ENCODE measurements at regions not wholly inside any gene's neighbourhood (a gene's known extent, or its start where the extent isn't known, plus 50 kb on each side); places are given as distances from the start of the nearest gene placed in this dataset.
A peak's percentile ranks its signal among the peaks of the same experiment; 100 is the strongest.

GRCh38 chr11:36837831-36838437 is 239.9 kb upstream of the RAG2 start:
- no peak for DNase-seq

DNA sequence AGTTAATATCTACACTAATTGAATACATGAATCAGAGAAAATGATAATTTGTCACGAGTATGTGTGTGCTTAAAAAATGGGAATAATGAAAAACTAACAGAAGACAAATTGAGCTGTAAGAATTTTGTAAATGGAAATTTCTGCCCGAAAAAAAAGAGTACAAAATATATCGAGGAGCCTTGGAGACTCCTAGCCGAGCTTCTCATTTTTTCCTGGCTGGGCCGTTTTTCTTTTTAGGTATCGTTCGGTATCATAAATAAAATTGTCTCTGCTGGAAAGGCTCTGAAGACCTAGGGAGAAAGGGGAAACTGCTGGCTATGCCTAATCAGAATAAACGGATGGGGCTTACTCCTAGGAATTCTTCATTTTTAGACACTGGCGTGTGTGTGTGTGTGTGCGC is 227.2 kb upstream of the RAG2 start:
- no peak for DNase-seq

DNA sequence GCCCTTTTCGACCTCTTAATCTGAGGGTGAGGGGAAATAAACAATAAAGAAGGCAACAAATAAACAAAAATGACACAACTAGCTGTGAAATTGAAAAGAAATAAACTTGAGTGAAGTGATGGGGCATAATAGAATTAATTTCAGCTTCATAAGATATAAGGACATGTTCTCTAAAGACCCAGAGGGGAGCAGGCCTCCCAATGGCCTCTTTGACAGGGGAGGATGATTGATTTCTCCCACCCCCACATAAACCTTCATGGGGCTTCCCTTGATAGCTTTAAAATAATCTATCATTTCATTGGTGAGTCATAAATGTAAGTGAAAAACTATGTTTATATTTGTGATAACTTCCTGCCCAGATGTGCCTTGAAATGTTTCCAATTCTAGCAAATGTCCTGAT is 226.3 kb upstream of the RAG2 start:
- no peak for DNase-seq

DNA sequence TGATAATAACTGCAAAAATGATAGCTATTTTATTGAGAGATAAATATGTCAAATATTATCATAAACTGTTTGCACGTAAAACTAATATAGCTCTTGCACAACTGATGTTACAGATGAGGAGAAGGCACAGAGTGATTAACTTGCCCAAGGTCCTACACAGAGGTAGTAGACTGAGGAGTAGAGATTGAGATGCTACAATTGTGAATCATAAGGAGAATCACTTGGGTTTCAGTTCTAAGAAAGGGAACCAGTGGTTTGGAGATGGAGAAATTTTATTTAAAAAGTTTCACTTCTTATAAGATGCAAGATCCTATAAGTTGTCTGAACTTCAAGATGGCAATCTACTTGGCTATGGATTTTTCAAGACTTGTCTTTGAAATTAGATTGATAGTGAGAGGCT is 224.8 kb upstream of the RAG2 start:
- DNase-seq = no peak

DNA sequence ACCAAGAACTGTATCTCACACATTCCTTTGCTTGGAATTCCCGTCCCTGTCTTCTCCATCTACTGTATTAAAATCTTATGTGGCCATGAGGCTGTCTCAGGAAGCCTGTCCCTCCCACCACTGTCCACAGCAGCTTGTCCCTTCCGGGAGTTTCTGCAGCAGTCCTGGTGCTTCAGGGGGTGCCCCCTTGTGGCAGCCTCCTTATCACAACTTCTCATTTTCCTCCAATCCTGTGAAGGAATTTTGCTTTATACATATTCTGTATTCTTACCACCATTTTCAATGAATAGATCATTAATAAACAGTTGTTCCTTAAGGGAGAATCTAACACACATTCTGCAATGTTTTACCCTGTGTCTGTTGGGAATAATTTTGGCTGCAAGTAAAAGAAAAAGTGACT is 220.4 kb upstream of the RAG2 start:
- no peak for DNase-seq

- DNase-seq = no peak
These were observed 219.4 kb upstream of the RAG2 start for GRCh38 chr11:36817336-36817965.

- DNase-seq = no peak
These were observed 211.3 kb upstream of the RAG2 start for GRCh38 chr11:36809303-36809702.

DNA sequence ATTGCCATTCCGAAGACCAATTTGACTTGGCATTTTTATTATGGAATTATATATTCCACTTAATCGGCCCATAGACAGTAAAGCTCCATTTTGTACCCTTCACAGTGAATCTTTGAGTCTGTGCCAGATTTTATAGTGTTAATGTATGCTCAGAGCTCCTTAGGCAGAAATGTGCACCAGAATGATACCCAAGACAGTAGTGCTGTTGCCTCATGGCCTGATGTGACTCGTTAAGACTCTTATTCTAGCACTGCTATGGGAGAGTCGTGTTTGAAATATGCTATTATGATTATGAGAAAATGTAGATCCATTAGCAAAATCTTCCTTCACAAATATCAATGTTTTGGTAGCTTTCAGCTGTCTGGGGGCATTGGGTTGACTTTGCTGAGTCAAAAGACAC is 209.8 kb upstream of the RAG2 start:
- no peak for DNase-seq

DNA sequence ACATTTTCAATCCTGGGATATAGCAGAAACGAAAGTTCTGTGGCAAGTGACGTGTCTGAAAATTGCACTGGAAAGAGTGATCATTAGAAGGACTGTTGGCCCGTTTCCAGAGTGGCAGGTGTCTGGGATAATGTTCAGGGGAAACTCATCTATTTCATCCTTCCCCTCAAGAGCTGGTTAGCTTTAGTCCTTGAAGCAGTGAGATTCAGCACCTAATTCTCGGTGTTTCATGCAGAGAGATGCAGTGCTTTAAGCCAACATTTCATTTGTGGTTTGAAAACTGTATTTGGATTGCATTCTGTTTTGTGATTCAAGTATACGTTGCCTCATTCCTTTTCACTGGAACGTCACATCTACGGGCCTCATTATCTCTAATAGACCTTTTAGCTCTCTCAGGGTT is 205.0 kb upstream of the RAG2 start:
- no peak for DNase-seq

DNA sequence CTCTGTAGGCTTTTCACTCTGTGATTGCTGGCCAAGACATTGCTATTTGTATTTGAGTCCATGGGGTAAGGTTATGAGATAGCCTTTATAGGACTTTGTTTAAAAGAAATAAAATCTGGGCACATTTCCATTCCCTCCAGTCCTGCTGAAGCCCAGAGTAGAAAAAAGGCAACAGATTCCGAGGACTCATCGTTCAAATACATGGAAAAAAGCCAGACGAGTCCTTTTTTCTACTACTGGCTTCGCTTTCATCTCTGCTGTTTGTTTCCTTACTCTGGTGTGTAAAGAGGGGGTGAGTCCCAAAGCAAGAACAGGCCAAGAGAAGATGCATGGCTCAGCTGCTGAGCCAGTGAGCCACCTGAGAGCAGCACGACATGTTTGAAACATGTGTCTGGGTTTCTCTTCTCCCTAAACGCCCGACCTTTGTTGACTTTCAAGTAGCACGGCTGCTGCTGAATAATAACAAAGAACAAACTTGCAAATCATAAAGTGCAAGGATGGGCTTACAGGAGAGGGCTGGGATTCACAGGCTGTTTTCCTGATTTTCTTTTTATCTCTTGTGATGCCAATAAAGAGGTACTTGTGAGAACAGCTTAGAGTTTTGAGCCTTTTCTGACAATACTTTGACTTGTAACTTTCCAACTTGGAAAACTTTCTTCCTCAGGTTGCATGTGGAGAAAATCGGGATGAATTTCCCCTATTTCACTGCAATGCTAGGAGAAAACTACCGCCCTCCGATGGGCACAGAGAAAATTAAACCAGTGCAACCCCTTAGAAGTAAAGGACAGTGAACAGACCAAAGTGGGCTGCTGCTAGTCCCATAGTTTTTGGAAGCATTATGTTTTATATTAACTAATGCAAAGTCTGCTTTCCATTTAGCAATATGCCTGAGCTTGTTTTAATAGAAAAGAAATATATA is 195.2 kb upstream of the RAG2 start:
- no peak for DNase-seq

DNA sequence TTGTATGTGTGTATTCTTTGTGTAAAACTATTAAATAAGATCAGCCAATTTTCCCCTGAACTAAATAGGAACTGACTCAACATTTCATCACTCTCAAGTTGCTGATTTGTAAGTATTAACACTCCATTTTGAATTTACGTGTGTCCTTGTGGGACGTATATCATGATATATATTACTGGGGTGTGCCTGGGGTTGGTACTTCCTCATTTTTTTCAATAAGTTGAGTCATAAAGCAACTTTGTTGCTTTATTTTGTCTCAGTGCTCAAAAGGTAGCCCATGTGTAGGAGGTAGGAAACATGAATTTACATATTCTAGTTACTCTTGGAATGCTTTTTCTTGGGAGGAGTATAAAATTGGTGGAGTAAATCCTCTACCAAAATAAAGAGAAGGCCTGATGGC is 193.9 kb upstream of the RAG2 start:
- DNase-seq = no peak

GRCh38 chr11:36790526-36790925 is 192.5 kb upstream of the RAG2 start:
- DNase-seq = no peak

DNA sequence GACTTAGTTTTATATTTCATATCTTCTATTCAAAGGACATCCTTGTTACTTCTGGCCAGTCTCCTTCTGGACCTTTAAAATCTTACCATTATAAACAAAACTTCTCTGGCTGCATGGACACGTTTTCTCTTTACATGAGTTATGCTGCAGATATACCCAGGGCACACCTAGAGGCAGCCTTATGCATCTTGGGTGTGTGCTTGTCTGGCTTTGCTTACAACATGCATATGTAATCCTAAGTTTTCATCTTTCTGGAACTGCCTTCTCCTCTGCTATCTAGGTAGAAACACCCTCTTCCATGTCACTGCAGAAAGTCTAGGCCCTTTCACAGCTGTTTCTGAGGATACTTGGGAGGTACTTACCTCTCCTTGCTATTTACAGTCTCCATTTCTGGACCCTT is 185.8 kb upstream of the RAG2 start:
- DNase-seq = no peak

DNA sequence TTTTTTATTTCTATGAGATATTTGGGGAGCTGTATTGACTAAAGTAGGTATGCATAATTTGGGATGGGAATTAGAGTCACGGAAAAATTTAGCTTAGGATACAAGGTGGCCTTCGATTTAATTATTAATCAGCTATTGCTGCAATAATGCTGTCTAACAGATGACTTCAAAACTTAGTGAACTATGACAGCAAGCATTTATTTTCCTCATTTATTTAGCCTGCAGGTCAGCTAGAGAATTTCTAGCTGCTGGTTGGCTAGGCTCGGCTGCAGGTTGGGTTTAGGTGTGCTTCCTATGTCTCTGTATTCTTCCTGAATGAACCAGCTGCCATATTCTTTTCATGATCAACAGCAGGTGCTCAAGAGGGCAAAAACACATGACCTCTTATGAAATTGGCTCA is 181.8 kb upstream of the RAG2 start:
- no peak for DNase-seq

DNA sequence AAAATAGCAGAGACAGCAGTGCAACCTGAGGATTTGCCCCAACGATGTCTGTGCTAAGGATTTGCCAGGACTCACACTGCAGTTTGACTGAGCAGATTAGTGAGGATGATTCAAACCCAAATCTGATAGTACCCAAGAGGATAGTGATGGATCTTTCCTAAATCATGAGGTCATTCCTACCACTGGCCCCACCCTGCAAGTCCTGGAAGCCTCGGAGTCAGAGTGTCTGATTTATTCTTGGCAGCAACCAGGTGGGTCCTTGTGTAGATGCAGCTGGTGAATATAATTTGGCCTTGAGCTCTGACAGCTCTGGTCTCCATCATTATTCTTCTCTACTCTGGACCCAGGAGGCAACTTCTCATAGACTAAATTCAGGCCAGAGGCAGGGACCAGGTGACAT is 179.3 kb upstream of the RAG2 start:
- DNase-seq = no peak

DNA sequence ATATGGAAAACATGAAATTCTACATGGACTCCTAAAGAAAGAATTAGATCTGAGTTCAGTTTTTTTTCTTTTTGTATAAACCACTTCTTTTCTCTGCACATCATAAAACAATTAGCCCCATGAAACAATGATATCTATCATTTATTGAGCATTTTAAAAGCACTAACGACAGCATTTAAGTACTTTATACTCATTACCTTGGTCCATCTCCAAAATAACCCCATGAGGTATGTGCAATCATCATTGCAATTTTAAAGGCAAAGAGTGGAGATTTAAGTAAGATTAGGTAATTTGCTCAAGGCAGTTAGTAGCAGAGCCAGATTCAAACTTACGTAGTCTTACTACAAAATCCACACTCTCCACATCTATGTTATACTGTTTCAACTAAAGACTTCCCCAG is 177.7 kb upstream of the RAG2 start:
- no peak for DNase-seq

DNA sequence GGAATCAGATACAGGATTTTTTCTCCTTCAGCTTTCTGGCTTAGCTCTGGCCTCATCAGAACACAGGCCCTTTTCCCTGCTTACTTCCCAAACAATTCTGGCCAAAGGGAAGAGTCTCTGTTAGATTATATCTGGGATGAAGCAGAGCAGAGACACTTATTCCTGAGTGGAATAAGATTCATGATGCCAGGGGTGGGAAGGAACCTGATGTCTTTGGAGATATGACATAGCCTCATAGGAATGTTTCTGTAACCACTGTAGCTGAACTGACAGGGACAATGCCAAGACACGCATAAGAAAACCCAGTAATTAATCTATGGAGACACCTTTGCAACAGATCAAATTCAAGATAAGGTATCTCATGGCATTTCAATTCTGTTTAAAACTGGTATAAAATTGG is 177.1 kb upstream of the RAG2 start:
- peak; percentile 16 for DNase-seq

DNA sequence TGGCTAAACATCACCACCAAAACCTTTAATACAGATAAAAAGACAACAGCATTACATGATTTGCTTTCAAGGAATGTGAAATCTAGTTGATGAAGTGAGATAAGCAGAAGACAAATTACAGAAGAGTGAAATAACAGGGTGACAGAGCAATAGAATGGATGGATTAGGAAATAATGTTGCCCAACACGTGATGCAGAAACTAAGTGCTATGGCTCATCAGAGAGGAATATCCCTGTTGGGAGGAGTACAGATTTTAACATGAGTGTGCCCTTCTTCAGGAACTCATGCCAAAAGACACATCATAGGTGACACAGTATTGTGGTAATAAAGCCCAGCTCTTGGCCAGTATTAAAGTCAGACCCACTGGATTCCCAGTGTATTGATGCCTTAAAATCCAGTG is 176.6 kb upstream of the RAG2 start:
- DNase-seq = peak; percentile 73

- DNase-seq = no peak
These were observed 165.2 kb upstream of the RAG2 start for GRCh38 chr11:36763187-36763586.

- DNase-seq = peak; percentile 20
These were observed 159.0 kb upstream of the RAG2 start for GRCh38 chr11:36757075-36757474.

DNA sequence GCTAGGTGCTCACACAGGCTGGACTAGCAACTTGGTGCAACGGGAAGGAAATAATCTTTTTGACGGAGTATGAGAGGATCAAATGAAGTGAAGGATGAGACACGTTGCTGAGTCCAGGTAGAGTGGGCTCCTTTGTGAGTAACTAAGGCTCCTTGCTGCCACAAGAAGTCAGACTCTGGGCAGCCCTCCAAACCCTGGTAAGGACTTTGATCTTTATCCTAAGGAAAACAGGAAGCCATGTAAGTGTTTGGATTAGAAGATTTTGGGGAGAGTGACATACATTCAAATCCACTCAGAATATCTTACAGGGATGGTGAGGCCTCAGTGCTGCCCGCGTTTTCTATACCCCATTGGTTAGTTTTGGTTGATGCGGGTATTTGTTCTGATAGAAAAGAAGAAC is 155.9 kb upstream of the RAG2 start:
- DNase-seq = no peak

DNA sequence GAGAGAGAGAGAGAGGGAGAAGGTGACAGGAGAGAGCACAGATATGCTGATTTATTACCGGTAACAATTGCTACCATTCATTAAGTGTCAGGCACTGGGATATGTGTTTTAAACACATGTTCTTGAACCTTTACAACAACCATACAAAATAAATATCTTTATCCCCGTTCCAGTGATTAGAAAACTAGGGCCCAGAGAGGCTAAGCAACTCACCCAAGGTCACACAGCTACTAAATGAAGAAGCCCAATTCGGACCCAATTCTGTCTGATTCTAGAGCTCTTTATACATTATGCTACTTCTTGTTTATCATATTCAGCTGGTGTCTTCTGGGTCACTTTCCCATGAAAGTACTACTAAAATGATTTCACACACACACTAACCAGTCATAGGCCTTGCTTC is 154.0 kb upstream of the RAG2 start:
- no peak for DNase-seq

DNA sequence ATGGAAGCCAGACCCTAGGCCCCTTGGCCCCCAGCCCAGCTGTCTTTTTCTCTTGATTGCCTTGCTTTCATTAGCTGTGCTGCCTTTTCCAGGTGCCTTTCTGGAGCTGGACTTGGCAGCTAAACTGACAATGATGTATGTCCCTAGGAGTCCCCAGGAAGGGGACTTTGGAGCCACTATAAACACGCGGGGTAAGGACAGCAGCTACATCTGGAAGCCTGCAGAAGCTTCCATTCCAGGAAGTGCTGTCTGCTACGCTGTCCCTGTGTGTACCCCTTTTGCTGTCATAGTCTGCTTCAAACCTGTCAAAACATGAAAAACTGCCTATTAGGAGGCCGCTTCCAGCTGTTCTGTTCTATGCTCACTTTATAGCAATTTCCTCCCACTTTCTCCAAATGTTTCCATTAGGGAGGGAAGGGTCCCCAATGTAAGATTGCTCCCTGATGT is 153.3 kb upstream of the RAG2 start:
- no peak for DNase-seq

DNA sequence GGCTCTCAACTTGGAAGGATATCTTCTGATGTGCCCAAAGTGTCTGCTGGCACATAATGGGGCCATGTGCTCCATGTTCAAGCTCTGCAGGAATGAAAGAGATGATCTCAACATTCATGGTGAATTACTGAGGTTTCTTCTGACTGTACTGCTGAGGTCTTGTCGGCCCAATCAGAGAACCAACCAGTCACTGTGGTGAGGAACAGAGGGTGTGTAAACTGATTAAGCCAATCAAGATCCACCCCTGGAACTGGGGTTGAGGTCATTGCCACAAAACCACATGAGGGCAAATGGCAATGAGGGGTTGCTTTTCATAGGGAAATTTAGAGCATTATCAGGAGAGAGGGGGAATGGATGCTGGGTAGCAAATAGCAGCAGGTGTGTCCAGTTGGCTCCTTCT is 152.3 kb upstream of the RAG2 start:
- no peak for DNase-seq

All from fibroblast of skin of abdomen (primary cell).